Fibroblast of peridontal ligament (primary cell): ENCODE measurements at regions not wholly inside any gene's neighbourhood (a gene's known extent, or its start where the extent isn't known, plus 50 kb on each side); places are given as distances from the start of the nearest gene placed in this dataset.

Experiments
- DNase-seq: peaks from one replicate; pipeline ENCODE4 v3.0.0-alpha.2; 2010; ENCODE audit errors: extremely low read depth

DNA sequence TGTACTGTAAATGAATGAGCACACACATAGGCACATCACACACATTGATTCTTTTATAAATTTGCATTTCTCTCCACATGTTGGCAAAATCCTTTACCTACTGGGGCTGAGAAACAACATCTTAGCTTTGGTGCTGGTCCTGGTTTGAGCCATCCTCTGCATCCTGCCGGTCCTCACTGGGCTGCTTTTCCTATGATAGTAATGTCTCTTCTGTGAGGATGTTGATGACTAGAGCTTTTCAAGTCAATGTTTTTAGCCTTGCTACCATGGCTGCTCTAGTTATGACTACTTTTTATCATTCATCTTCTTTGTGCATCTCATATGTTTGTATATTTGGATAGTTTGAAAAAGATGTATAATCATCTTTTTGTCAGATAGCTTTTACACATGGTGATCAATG, 280.4 kb upstream of the CD180 start:
- DNase-seq: no peak

DNA sequence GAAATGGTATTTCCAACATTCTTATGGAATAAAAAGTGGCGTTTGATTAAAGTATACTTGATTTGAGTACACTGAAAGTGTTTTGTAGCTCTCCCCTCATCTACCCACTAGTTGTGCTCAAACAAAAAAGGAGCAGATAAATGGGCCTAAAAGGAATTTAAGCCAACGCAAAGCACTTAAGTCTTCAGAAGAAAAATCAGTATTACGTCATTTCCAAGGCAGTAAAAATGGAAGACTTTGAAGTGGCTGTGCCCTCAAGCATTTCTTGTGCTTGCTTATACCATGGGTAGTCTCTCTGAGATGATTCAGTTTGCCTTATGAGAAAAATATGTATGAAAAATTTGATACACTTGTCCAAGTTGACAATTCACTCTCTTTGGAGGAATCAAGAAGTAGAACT, 279.9 kb upstream of the CD180 start:
- DNase-seq: peak; percentile 74

DNA sequence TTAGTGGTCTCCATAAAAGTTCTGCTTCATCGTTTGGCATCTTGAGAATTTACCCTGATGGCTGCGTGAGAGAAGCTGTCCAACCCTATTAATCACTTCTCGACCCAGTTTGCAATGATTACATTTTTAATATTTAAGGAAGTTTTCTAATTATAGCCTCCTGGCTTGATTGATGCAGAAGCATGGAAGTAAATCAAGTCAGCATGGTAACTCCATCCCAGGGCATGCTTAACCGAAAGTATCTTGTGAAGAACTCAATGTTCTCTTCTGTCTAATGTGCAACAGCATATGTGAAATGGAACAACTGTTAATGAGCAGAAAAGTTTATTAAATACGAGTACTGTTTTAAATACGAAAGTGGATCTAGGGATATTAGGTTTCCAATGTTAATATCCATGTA, 278.9 kb upstream of the CD180 start:
- no peak for DNase-seq

DNA sequence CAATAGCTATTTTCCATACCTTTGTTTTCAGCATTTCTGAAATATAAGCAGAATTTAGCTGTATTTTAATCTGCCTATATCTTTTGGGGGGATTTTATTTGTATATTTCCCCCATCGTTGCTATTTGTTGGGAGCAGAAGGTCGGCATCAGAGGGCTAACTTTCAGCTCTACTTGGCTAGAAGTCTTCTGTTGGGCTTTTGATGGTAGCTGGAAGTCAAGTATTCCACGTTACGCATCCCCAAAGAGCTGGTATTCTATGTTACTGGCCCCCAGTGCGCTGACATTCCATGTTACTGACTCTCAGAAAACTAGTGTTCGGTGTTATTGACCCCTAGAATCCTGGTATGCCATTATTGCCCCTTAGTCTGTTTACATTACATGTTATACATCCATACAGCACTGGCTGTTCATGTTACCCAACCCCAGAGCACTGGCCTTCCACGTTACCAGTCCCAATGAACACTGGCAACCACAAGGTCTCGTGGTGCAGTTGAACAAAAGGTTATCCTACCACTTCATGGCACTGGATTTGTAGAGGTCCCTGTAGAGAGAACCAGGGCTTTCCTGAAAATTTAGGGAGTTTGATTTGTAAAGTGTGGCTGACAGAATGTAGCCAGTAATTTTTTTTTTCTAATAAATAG, 278.1 kb upstream of the CD180 start:
- DNase-seq: no peak

DNA sequence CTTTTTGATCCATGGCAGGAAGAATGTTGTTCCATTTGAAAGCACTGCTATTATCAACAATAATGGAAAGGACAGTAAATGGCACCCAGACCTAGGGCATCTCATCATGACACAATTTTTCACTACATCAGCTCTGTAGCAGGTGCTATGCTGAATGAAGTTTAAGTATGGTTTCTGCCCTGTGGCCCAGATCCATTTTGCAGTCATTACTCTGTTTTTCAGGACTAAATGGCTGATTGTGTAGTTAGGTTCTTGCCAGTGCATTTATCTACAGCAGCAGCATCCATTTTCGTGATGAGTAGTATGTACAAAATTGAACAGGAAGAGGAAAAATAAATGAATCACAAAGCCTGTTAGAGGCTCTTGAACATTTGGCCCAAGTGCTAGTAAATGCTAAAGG, 270.5 kb upstream of the CD180 start:
- no peak for DNase-seq

DNA sequence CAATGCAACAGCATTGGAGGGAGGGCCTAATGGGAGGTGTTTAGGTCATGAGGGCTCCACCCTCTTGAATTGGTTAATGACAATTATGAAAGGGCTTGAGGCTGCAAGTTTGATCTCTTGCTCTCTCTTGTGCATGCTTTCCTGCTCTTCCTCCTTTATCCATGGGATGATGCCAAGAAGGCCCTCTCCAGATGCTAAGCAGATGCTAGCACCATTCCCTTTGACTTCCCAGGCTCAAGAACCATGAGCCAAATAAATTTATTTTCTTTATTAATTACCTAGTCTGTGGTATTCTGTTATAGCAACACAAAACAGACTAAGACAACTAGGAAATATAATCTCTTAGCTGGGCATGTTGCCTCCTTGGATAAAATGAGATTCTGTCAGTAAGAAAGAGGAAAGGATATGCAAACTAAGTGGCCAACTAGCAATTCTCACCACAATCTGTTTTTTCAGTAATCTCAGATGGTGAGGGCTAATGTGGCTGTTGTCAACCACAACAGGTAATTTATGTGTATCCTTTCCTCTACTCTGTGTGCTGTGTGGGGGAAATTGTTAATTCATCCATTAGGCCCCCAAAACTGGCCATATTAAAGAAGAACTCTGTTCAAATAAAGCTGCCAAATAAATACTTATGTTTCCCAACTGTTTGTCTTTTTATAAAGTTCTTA, 269.1 kb upstream of the CD180 start:
- DNase-seq: peak; percentile 19

DNA sequence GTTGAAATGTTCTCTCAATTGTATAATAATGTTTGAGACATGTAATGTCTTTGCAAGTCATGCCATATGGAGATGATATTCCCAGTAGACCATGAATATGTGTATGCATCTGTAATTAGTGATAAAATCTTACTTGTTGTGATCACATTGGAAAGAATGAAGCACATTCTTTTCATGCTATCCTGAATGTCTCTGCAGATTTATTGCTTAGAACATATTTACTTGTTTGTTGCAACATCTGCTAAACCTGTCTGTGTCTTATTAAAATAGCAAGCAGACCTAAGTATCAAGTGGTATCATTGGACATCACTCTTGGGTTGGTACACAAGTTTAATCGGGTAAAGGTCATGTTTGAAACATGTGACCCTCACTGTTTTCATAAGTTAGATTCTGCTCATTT, 265.5 kb upstream of the CD180 start:
- no peak for DNase-seq

DNA sequence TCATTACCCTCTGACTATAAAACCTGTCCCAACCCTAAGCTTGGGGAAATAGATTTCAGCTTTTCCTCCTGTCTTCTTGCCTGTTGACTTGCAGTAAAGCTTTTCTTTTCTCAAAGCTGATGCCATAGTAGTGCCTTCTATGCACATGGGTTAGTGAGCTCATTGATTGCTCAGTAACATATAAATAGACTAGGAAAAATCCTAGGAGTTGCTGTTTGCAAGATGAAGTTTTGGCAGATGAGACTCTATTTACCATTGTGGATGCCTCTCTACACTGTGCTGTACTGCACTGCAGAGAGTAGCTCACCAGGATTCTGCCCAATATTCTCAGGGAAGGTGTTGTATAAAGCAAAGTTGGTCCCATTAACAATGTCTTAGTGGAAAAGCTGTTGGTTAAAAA, 262.7 kb upstream of the CD180 start:
- no peak for DNase-seq

DNA sequence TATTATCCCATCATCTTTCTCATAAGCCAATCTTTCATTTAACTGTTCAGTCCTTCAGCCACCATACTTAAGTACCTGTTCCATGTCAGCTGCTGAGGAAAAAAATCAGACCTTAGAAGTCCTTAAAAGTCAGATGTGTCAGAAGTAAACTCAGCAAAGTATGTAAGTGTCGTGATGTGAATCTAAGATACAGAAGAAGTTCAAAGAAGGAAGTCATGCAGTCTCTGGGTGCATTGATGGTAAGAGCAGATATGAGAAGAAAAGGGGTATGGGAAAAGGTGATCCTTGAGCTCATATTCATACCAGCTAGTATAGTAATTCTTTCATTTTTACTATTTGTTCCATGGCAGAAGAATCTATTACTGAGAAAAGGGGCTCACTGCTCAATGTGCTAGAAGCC, 259.4 kb upstream of the CD180 start:
- DNase-seq: no peak

DNA sequence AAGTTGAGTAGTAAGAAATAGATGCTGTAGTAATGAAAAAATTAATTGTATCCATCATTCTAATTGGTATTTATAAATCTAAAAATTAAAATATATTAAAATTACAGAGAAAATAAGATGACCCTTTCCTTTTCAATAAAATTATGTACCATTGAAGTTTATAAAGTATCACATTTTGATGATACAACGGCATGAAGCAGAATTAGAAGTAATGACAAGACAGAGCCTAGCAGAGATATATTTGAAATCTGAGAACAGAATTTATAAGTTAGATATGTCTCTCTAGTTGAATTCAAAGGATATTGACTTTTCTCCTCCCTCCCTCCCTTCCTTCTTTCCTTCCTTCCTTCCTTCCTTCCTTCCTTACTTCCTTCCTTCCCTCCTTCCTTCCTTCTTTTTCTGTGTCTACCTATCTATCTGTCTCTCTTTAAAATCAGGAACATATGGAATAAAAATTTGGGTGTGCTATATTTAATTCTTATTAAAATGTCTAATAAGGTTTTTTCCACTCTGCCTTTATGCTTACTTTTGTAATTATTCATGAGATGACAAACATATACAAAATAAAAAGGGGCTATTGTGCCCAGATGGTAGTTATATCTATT, 258.5 kb upstream of the CD180 start:
- DNase-seq: no peak

DNA sequence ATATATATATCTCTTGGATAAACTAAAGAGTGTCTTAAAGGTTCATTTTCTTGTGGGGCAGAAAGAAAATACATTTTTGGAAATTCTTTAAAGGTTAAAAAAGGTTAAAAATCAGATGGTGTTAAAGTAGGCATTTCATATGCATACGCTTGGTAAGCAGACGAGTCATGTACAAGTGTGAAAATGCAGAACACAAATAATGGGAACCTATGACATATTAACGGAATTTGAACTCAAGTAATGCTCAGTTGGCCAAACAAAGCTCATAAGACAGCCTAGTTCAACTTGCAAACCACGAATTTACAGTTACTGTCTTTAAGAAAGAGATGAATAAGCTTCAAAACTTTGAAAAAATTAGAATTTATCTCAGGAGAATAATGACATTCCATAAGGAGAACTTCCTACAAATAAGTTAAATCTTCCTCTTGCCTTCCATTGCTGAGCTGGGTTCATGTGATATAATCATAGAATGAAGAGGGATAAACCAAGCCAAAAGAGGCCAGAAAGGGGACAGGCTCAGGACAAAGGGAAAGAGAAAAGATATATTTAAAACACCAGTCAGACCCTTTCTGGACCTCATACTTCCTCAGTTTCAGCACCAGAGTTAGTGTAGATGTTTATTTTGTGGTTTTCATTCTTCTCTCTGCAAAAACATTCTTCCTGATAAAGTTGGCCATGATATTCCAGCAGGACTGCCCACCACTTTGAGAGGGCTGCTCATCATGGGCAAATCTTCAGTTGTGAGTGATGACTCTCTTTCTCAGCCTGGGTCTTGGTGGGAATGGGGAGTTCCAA, 256.7 kb upstream of the CD180 start:
- DNase-seq: peak; percentile 90

DNA sequence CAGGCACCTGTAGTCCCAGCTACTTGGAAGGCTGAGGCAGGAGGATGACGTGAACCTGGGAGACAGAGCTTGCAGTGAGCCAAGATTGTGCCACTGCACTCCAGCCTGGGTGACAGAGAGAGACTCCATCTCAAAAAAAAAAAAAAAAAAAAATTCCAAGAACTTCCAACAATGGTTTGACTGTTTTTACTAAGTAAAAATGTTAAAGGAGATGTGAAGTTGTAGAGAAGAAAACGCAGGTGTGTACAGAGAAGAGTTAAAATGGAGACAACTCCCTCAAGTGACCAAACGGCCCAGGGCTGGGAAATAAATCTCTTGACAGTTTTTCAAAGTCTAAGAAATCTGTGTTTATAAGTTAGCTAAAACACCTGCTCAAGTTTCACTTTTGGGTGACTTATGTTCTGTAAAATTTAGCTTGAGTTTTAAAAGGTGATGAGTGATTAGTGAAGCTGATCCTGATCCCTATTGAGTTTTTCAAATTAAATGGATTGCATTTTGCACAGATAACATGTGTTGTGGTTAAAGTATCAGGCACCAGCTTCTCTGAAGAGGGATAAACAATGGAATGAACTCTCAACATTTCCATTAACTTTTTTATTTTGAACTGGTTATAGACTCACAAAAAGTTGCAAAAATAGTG, 255.2 kb upstream of the CD180 start:
- no peak for DNase-seq

DNA sequence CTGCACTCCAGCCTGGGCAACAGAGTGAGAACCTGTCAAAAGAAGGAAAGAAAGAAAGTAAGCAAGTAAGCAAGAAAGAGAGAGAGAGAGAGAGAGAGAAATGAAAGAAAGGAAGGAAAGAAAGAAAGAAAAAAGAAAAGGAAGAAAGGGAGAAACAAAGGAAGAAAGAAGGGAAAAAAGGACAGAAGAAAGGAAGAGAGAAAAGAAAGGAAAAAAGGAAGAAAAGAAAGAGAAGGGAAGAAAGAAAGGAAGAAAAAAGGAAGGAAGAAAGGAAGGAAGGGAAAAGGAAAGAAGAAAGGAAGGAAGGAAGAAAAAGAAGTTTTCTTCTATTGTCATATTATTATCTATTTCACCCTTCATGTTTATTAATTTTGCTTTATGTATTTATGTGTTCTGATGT, 251.1 kb upstream of the CD180 start:
- DNase-seq: no peak

DNA sequence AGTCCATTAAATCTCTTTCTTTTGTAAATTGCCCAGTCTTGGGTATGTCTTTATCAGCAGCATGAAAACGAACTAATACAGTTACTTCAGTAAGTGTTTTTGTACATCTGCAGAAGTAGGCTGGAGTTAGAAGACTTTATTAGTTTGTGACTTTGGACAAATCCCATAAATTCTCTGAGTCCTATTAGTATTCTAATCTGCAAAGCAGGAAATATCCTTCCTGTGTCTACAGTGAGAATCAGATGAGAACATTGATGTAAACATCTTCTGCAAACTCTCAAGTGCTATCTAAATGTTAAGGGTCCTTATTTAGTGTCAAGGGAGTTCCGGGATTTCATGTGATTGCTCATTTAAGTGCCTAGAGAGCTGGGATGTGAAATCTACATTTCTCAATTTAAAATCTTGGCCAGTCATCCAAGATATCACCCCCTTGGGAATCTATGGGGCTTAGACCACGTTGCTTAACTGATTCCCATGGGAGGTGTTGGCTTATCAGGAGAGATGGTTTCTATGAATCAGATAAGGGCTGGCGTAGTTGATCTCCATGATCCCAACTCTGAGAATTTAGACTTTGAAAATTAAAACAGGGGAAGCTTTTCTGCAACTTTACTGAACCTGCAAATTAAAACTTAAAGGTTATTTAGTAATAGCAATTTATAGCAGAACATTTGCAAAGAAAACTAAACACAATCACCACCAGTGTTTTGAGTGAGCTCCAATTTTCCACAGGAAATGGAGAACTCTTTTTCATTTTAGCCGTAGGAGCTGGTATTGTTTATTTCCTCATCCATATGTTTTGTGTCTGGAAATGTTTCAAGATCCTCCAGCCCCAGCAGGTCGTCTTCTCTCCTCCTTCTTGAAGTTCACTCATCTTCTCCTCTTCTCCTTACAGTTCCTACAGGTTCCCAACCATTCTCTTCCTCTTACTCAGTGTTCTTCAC, 241.6 kb upstream of the CD180 start:
- peak; percentile 60 for DNase-seq

DNA sequence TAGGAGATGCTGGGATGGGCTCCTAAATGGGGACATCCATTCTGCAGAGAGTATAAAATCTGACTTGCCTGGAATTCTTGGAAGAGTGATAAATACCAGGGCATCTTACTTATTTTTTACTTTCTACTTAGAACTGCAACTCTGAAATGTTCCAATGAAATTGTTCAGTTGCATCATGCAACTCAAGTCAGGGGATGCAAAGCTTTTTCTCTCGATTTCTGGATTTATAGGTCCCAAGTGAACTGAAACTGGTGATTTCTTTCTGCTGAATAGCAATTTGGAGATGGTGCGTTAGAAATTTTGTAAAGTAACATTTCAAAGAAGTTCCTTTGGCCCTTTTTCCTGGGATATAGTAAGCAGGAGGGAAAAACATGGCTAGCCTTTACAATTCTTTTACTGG, 238.4 kb upstream of the CD180 start:
- DNase-seq: no peak

DNA sequence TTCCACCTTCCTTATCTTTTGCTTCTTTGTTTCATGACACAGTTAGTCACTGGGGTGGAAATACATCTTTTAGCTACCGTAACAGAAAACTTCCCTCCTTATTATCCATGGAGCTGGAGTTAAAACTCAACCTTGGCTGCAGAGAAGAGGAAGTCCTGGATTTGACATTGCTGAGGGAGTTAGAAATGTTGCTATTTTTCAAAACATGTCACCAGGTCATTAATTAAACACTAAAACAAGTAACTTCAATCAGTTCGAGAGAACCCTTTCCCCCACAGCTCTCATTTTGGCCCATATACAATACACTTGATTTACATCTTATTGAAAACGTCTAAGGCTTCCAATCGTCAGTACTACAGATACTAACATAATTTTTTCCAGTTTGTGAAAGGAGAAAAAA, 237.9 kb upstream of the CD180 start:
- DNase-seq: no peak

DNA sequence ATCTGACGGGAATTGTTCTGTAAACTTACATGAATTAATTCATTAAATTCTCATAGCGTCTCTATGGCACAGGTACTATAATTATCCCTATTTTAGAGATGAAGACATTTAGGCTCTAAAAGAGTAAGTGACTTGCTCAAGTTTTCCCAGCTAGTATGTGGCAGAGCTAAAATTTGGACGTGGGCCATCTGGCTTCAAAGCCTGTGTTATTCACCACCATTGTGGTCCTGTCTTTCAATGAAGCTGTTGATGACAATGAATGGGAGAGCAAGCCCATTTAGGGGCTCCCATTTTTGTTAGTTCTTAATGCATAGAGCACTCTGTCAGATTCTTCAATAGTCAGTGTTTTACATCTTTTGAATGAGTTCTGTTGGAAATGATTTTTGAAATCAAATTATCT, 236.0 kb upstream of the CD180 start:
- DNase-seq: no peak

DNA sequence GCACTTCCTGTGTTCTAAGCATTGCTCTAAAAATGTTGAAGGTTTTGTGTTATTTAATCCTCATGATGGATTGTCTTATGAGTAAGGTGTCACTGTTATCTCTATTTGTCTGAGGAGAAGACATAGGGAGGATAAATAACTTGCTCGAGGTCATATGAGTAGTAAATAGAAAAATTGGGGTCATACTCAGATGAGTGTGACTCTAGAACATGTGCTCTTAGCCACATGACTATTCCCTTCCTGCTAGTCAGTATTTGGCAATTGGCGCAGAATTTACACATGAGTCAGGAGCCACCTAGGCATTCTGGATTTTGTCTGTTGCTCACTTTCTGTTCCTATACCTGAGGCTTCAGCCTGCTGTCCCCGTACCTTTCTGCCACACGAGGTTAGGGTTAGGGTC, 234.6 kb upstream of the CD180 start:
- DNase-seq: no peak

DNA sequence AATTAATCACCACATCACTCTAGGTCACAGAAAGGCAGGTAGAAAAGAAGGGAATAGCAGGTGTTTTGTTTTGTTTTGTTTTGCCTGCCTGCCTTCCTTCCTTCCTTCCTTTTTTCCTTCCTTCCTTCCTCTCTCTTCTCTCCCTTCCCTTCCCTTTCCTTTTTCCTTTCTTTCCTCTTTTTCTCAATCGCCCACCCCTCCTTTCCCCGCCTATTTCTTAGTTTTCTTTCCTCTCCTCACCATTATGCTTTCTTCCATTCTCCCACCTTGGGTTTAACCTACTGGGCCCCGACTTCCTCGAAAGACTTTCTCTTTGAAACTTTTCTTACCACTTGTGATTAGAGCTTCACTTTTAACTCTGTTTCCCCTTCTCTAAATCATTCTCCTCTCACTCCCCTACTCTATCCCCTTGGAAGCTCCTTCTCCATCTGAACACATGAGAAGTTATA, 231.3 kb upstream of the CD180 start:
- no peak for DNase-seq

DNA sequence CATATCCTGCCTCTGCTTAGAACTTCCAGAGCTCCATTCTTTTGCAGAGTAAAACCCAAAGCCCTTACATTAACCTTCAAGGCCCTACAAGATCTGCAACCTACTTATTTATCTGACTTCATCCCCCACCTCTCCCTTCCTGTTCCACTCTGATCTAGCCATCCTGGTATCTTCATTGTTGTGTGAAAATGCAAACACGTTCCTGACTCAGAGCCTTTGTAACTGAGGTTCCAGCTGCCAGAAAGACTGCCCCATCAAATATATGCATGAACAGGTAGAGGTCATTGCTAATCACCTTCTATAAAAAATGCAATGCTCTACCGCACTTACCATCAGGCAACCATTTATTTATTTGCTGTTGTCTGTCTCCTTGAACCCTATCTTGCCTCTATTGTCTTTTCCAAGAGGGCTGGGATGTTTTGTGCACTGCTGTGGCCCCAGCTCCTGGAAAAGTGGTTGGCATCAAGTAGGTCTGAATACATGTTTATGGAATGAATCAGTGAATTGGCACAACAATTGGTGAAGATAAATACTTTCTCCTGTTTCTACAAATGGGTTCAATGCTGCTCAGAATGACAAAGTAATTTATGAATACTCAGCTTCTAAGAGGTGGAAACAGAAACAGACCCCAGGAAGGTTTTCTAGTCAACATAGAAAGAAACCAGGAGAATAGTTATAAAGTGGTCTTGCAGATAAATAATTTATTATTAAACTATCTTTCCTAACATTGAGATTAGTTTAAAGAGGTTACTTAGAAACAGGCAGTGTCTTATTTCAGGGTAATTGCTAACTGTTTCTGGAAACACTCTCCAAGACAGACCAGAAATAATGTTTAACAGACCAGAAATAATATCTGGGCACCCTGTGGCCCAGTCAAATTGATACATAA, 230.6 kb upstream of the CD180 start:
- DNase-seq: peak; percentile 38
